ENCODE measurements at regions not wholly inside any gene's neighbourhood (a gene's known extent, or its start where the extent isn't known, plus 50 kb on each side); places are given as distances from the start of the nearest gene placed in this dataset.
"Not testable (repeated sequence)": the region's sequence is repeated elsewhere in the genome, so short reads cannot be mapped to it uniquely, and the experiment has no call there.

- not testable (repeated sequence) for H3K9me3 Mint-ChIP-seq (ENCODE audit: unreplicated experiment); H3K4me1 Mint-ChIP-seq (ENCODE audit: unreplicated experiment); H3K36me3 Mint-ChIP-seq (ENCODE audit: unreplicated experiment); DNase-seq (ENCODE audit: extremely low spot score, unreplicated experiment); H3K27ac Mint-ChIP-seq (ENCODE audit: unreplicated experiment); H3K27me3 Mint-ChIP-seq (ENCODE audit: unreplicated experiment); H3K4me3 Mint-ChIP-seq (ENCODE audit: unreplicated experiment)
Measured at GRCh38 chr15:85254961-85255360, 125.4 kb upstream of the AKAP13 start.

- H3K4me1 Mint-ChIP-seq (ENCODE audit: unreplicated experiment); DNase-seq (ENCODE audit: extremely low spot score, unreplicated experiment); H3K27ac Mint-ChIP-seq (ENCODE audit: unreplicated experiment); H3K9me3 Mint-ChIP-seq (ENCODE audit: unreplicated experiment); H3K36me3 Mint-ChIP-seq (ENCODE audit: unreplicated experiment); H3K4me3 Mint-ChIP-seq (ENCODE audit: unreplicated experiment); H3K27me3 Mint-ChIP-seq (ENCODE audit: unreplicated experiment): not testable (repeated sequence)
Measured at GRCh38 chr15:85255502-85255901, 124.9 kb upstream of the AKAP13 start.

GRCh38 chr15:85256009-85256997 lies 124.1 kb upstream of the AKAP13 start:
- not testable (repeated sequence) for H3K9me3 Mint-ChIP-seq (ENCODE audit: unreplicated experiment); H3K4me3 Mint-ChIP-seq (ENCODE audit: unreplicated experiment); H3K27me3 Mint-ChIP-seq (ENCODE audit: unreplicated experiment); H3K27ac Mint-ChIP-seq (ENCODE audit: unreplicated experiment); H3K4me1 Mint-ChIP-seq (ENCODE audit: unreplicated experiment); H3K36me3 Mint-ChIP-seq (ENCODE audit: unreplicated experiment)
- peak; percentile 85 for DNase-seq (ENCODE audit: extremely low spot score, unreplicated experiment)

- not testable (repeated sequence) for H3K27ac Mint-ChIP-seq (ENCODE audit: unreplicated experiment); H3K36me3 Mint-ChIP-seq (ENCODE audit: unreplicated experiment); H3K9me3 Mint-ChIP-seq (ENCODE audit: unreplicated experiment); H3K4me3 Mint-ChIP-seq (ENCODE audit: unreplicated experiment); H3K4me1 Mint-ChIP-seq (ENCODE audit: unreplicated experiment); H3K27me3 Mint-ChIP-seq (ENCODE audit: unreplicated experiment); DNase-seq (ENCODE audit: extremely low spot score, unreplicated experiment)
Measured at GRCh38 chr15:85258062-85258445, 122.3 kb upstream of the AKAP13 start.

- H3K4me1 Mint-ChIP-seq (ENCODE audit: unreplicated experiment); H3K36me3 Mint-ChIP-seq (ENCODE audit: unreplicated experiment); H3K9me3 Mint-ChIP-seq (ENCODE audit: unreplicated experiment); H3K27ac Mint-ChIP-seq (ENCODE audit: unreplicated experiment); H3K4me3 Mint-ChIP-seq (ENCODE audit: unreplicated experiment); DNase-seq (ENCODE audit: extremely low spot score, unreplicated experiment); H3K27me3 Mint-ChIP-seq (ENCODE audit: unreplicated experiment): not testable (repeated sequence)
Measured at GRCh38 chr15:85258559-85259209, 121.7 kb upstream of the AKAP13 start.

- not testable (repeated sequence) for H3K4me1 Mint-ChIP-seq (ENCODE audit: unreplicated experiment); H3K36me3 Mint-ChIP-seq (ENCODE audit: unreplicated experiment); H3K27ac Mint-ChIP-seq (ENCODE audit: unreplicated experiment); DNase-seq (ENCODE audit: extremely low spot score, unreplicated experiment); H3K9me3 Mint-ChIP-seq (ENCODE audit: unreplicated experiment); H3K27me3 Mint-ChIP-seq (ENCODE audit: unreplicated experiment); H3K4me3 Mint-ChIP-seq (ENCODE audit: unreplicated experiment)
Measured at GRCh38 chr15:85260526-85260925, 119.9 kb upstream of the AKAP13 start.

- H3K36me3 Mint-ChIP-seq (ENCODE audit: unreplicated experiment); H3K4me1 Mint-ChIP-seq (ENCODE audit: unreplicated experiment); H3K27me3 Mint-ChIP-seq (ENCODE audit: unreplicated experiment); H3K9me3 Mint-ChIP-seq (ENCODE audit: unreplicated experiment); H3K4me3 Mint-ChIP-seq (ENCODE audit: unreplicated experiment); H3K27ac Mint-ChIP-seq (ENCODE audit: unreplicated experiment): not testable (repeated sequence)
- peak; percentile 66 for DNase-seq (ENCODE audit: extremely low spot score, unreplicated experiment)
Measured at GRCh38 chr15:85262461-85263055, 117.8 kb upstream of the AKAP13 start.

- H3K27ac Mint-ChIP-seq (ENCODE audit: unreplicated experiment); H3K27me3 Mint-ChIP-seq (ENCODE audit: unreplicated experiment); H3K9me3 Mint-ChIP-seq (ENCODE audit: unreplicated experiment); H3K36me3 Mint-ChIP-seq (ENCODE audit: unreplicated experiment); H3K4me3 Mint-ChIP-seq (ENCODE audit: unreplicated experiment); H3K4me1 Mint-ChIP-seq (ENCODE audit: unreplicated experiment): not testable (repeated sequence)
- DNase-seq (ENCODE audit: extremely low spot score, unreplicated experiment): peak; percentile 68
Measured at GRCh38 chr15:85263842-85264440, 116.5 kb upstream of the AKAP13 start.

GRCh38 chr15:85264614-85265190 lies 115.7 kb upstream of the AKAP13 start:
- H3K36me3 Mint-ChIP-seq (ENCODE audit: unreplicated experiment); H3K9me3 Mint-ChIP-seq (ENCODE audit: unreplicated experiment); H3K27me3 Mint-ChIP-seq (ENCODE audit: unreplicated experiment); H3K27ac Mint-ChIP-seq (ENCODE audit: unreplicated experiment); H3K4me3 Mint-ChIP-seq (ENCODE audit: unreplicated experiment); H3K4me1 Mint-ChIP-seq (ENCODE audit: unreplicated experiment): not testable (repeated sequence)
- peak; percentile 73 for DNase-seq (ENCODE audit: extremely low spot score, unreplicated experiment)

- DNase-seq (ENCODE audit: extremely low spot score, unreplicated experiment); H3K4me1 Mint-ChIP-seq (ENCODE audit: unreplicated experiment); H3K4me3 Mint-ChIP-seq (ENCODE audit: unreplicated experiment); H3K9me3 Mint-ChIP-seq (ENCODE audit: unreplicated experiment); H3K36me3 Mint-ChIP-seq (ENCODE audit: unreplicated experiment); H3K27ac Mint-ChIP-seq (ENCODE audit: unreplicated experiment); H3K27me3 Mint-ChIP-seq (ENCODE audit: unreplicated experiment): not testable (repeated sequence)
Measured at GRCh38 chr15:85267158-85267857, 113.1 kb upstream of the AKAP13 start.

Data from osteocyte (in vitro differentiated cells).